Cardiac muscle cell (in vitro differentiated cells and primary cell): ENCODE measurements at regions not wholly inside any gene's neighbourhood (a gene's known extent, or its start where the extent isn't known, plus 50 kb on each side); places are given as distances from the start of the nearest gene placed in this dataset.

Experiments used
- DNase-seq, 2 donors: peaks; one replicate each; pipeline versions ENCODE4 v3.0.0 to v3.0.0-alpha.2; 2010 to 2017; ENCODE audit warnings: low read depth in 1 of 2, low spot score in 1 of 2
- H3K27ac ChIP-seq: fragments of 200-600 bp; sonication (generic); 2 replicates; pipeline ENCODE4 v1.5.1; 2016
- H3K27me3 ChIP-seq: fragments of 200-600 bp; sonication (generic); 2 replicates; pipeline ENCODE4 v1.6.0; 2016; ENCODE audit warnings: control low read depth
- H3K36me3 ChIP-seq: fragments of 200-600 bp; sonication (generic); 2 replicates; pipeline ENCODE4 v1.5.1; 2016; ENCODE audit warnings: control low read depth
- H3K4me1 ChIP-seq: fragments of 200-600 bp; sonication (generic); 2 replicates; pipeline ENCODE4 v1.8.1; 2017; ENCODE audit warnings: low read depth, mild to moderate bottlenecking, mixed run types
- H3K4me3 ChIP-seq: fragments of 200-600 bp; sonication (generic); 2 replicates; pipeline ENCODE4 v1.5.1; 2016; ENCODE audit warnings: mild to moderate bottlenecking
- H3K9me3 ChIP-seq: fragments of 200-600 bp; sonication (generic); 2 replicates; pipeline ENCODE4 v1.5.1; 2017; ENCODE audit warnings: low read depth, mild to moderate bottlenecking, control low read depth
- CTCF ChIP-seq: IDR thresholded peaks from 2 replicates; pipeline ENCODE4 v1.5.1; 2012; ENCODE audit warnings: low read depth, mild to moderate bottlenecking, low read length

GRCh38 chr7:131170440-131171271 is 157.0 kb upstream of the MKLN1 start:
- TF ChIP-seq CTCF: no peak
- Histone ChIP-seq H3K4me1 (no peaks in the 10 kb centered on the region), H3K36me3 (no peaks in the 10 kb centered on the region), H3K4me3 (no peak overlapping the region), H3K27ac (no peak overlapping the region), H3K9me3 (no peaks in the 10 kb centered on the region), H3K27me3 (no peaks in the 10 kb centered on the region)
- DNase-seq: peak; percentile 22 to 48

- Histone ChIP-seq H3K4me1 (no peaks in the 10 kb centered on the region), H3K9me3 (no peaks in the 10 kb centered on the region), H3K27me3 (no peaks in the 10 kb centered on the region), H3K4me3 (no peak overlapping the region), H3K36me3 (no peaks in the 10 kb centered on the region), H3K27ac (no peak overlapping the region)
- TF ChIP-seq CTCF: no peak
- no peak for DNase-seq
Measured at GRCh38 chr7:131173145-131173890, 154.4 kb upstream of the MKLN1 start.

- TF ChIP-seq CTCF: no peak
- H3K4me3 ChIP-seq: no peak overlapping the region
- no peaks in the 10 kb centered on the region for H3K27me3 ChIP-seq
- no peak for DNase-seq
- H3K27ac ChIP-seq: no peak overlapping the region
- H3K36me3 ChIP-seq: no peaks in the 10 kb centered on the region
- H3K4me1 ChIP-seq: no peaks in the 10 kb centered on the region
- no peaks in the 10 kb centered on the region for H3K9me3 ChIP-seq
Measured at GRCh38 chr7:131174391-131174790, 153.3 kb upstream of the MKLN1 start.

- no peak for TF ChIP-seq CTCF
- H3K4me1 ChIP-seq: no peaks in the 10 kb centered on the region
- no peaks in the 10 kb centered on the region for H3K27me3 ChIP-seq
- no peak overlapping the region for H3K4me3 ChIP-seq
- no peak for DNase-seq
- H3K36me3 ChIP-seq: no peaks in the 10 kb centered on the region
- no peaks in the 10 kb centered on the region for H3K9me3 ChIP-seq
- no peak overlapping the region for H3K27ac ChIP-seq
Measured at GRCh38 chr7:131174855-131175254, 152.8 kb upstream of the MKLN1 start.

- no peaks in the 10 kb centered on the region for H3K27me3 ChIP-seq
- no peaks in the 10 kb centered on the region for H3K9me3 ChIP-seq
- no peak overlapping the region for H3K27ac ChIP-seq
- H3K4me1 ChIP-seq: no peaks in the 10 kb centered on the region
- no peaks in the 10 kb centered on the region for H3K36me3 ChIP-seq
- H3K4me3 ChIP-seq: no peak overlapping the region
- TF ChIP-seq CTCF: no peak
- DNase-seq: no peak
Measured at GRCh38 chr7:131182446-131183058, 145.1 kb upstream of the MKLN1 start.
